IMR-90 (cell line): ENCODE measurements at regions not wholly inside any gene's neighbourhood (a gene's known extent, or its start where the extent isn't known, plus 50 kb on each side); places are given as distances from the start of the nearest gene placed in this dataset.

Experiments used
- CEBPB ChIP-seq: IDR thresholded peaks from 2 replicates; pipeline ENCODE4 v1.6.1; 2012; ENCODE audit warnings: low read depth, low read length, improper control_type of control experiment
- CHD1 ChIP-seq: IDR thresholded peaks from 2 replicates; pipeline ENCODE4 v1.6.1; 2012; ENCODE audit warnings: low read depth, low read length, improper control_type of control experiment
- MAFK ChIP-seq: IDR thresholded peaks from 2 replicates; pipeline ENCODE4 v1.6.1; 2012; ENCODE audit warnings: low read depth, low read length, improper control_type of control experiment
- MXI1 ChIP-seq: IDR thresholded peaks from 2 replicates; pipeline ENCODE4 v1.6.1; 2012; ENCODE audit warnings: low read depth, mild to moderate bottlenecking, low read length, moderate library complexity, borderline replicate concordance
- POLR2A ChIP-seq: IDR thresholded peaks from 2 replicates; pipeline ENCODE4 v1.6.1; 2012; ENCODE audit warnings: mild to moderate bottlenecking, low read depth, low read length
- RAD21 ChIP-seq: IDR thresholded peaks from 2 replicates; pipeline ENCODE4 v1.6.1; 2012; ENCODE audit warnings: low read length, improper control_type of control experiment
- RFX5 ChIP-seq: IDR thresholded peaks from 2 replicates; pipeline ENCODE4 v1.8.0; 2012; ENCODE audit warnings: low read depth, mild to moderate bottlenecking, low read length, moderate library complexity
- TF ChIP-seq, protein P1 (sequence below): conservative IDR thresholded peaks from 2 replicates; pipeline ENCODE4 v1.5.1; 2012; ENCODE audit warnings: mild to moderate bottlenecking, low read depth, low read length, improper control_type of control experiment

GRCh38 chr5:8097146-8097545 lies 228.2 kb downstream of the MTRR start:
- TF ChIP-seq, protein P1, sequence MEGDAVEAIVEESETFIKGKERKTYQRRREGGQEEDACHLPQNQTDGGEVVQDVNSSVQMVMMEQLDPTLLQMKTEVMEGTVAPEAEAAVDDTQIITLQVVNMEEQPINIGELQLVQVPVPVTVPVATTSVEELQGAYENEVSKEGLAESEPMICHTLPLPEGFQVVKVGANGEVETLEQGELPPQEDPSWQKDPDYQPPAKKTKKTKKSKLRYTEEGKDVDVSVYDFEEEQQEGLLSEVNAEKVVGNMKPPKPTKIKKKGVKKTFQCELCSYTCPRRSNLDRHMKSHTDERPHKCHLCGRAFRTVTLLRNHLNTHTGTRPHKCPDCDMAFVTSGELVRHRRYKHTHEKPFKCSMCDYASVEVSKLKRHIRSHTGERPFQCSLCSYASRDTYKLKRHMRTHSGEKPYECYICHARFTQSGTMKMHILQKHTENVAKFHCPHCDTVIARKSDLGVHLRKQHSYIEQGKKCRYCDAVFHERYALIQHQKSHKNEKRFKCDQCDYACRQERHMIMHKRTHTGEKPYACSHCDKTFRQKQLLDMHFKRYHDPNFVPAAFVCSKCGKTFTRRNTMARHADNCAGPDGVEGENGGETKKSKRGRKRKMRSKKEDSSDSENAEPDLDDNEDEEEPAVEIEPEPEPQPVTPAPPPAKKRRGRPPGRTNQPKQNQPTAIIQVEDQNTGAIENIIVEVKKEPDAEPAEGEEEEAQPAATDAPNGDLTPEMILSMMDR = no peak
- TF ChIP-seq RAD21 = no peak
- TF ChIP-seq MXI1 = no peak
- TF ChIP-seq POLR2A = no peak
- no peak for TF ChIP-seq MAFK
- no peak for TF ChIP-seq CHD1
- no peak for TF ChIP-seq CEBPB
- TF ChIP-seq RFX5 = no peak
